Mesenchymal stem cell (in vitro differentiated cells and primary cell): ENCODE measurements at regions not wholly inside any gene's neighbourhood (a gene's known extent, or its start where the extent isn't known, plus 50 kb on each side); places are given as distances from the start of the nearest gene placed in this dataset.

Experiments
- DNase-seq: peaks from one replicate; pipeline ENCODE4 v3.0.0-alpha.2; 2013
- H2AFZ ChIP-seq: one replicate; pipeline ENCODE4 v1.6.1; 2013; ENCODE audit warnings: low read depth, mild to moderate bottlenecking, control low read depth, inconsistent platforms, low read length, moderate library complexity
- H2AK5ac ChIP-seq: 2 replicates; pipeline ENCODE4 v1.6.1; 2013; ENCODE audit warnings: low read length, moderate library complexity, mild to moderate bottlenecking, inconsistent platforms; ENCODE audit not compliant: severe bottlenecking
- H2BK120ac ChIP-seq: one replicate; pipeline ENCODE4 v1.6.1; 2013; ENCODE audit warnings: low read depth, mild to moderate bottlenecking, inconsistent platforms, low read length, moderate library complexity
- H2BK12ac ChIP-seq, 2 experiments: one replicate each; pipeline ENCODE4 v1.6.1; 2013; ENCODE audit warnings: inconsistent platforms in 2 of 2, low read length in 2 of 2, mild to moderate bottlenecking in 2 of 2, moderate library complexity in 2 of 2, control low read depth in 1 of 2
- H2BK15ac ChIP-seq: one replicate; pipeline ENCODE4 v1.6.1; 2013; ENCODE audit warnings: mild to moderate bottlenecking, low read depth, inconsistent platforms; ENCODE audit not compliant: poor library complexity, severe bottlenecking
- H2BK5ac ChIP-seq: 2 replicates; pipeline ENCODE4 v1.6.1; 2013; ENCODE audit warnings: low read depth, mild to moderate bottlenecking, low read length, control low read depth, inconsistent platforms; ENCODE audit not compliant: poor library complexity, severe bottlenecking
- H3K14ac ChIP-seq, 2 experiments: one replicate each; pipeline ENCODE4 v1.6.1; 2013; ENCODE audit warnings: inconsistent platforms in 2 of 2, low read length in 2 of 2, control low read depth in 1 of 2, mild to moderate bottlenecking in 1 of 2, moderate library complexity in 1 of 2
- H3K18ac ChIP-seq, 2 experiments: one replicate each; pipeline ENCODE4 v1.6.1; 2013; ENCODE audit warnings: inconsistent platforms in 2 of 2, low read length in 2 of 2, control low read depth in 1 of 2, low read depth in 1 of 2, mild to moderate bottlenecking in 1 of 2
- H3K23ac ChIP-seq, 2 experiments: one replicate each; pipeline ENCODE4 v1.6.1; 2013; ENCODE audit warnings: inconsistent platforms in 2 of 2, low read length in 2 of 2, mild to moderate bottlenecking in 2 of 2, moderate library complexity in 2 of 2, control low read depth in 1 of 2
- H3K27ac ChIP-seq: 2 replicates; pipeline ENCODE4 v1.5.1; 2013; ENCODE audit warnings: mild to moderate bottlenecking, moderate library complexity, low read length, control low read depth, inconsistent platforms; ENCODE audit not compliant: poor library complexity, severe bottlenecking
- H3K27me3 ChIP-seq, 2 experiments: 2 replicates each; pipeline versions ENCODE4 v1.6.1 to v1.7.0; 2013; ENCODE audit warnings: low read length in 2 of 2, mild to moderate bottlenecking in 2 of 2, moderate library complexity in 2 of 2, control low read depth in 1 of 2, inconsistent platforms in 1 of 2; ENCODE audit not compliant: control insufficient read depth in 1 of 2, insufficient read depth in 1 of 2
- H3K36me3 ChIP-seq, 2 experiments: 2 replicates each; pipeline versions ENCODE4 v1.6.1 to v1.7.0; 2013; ENCODE audit warnings: low read length in 2 of 2, control low read depth in 1 of 2, inconsistent platforms in 1 of 2, low read depth in 1 of 2, mild to moderate bottlenecking in 1 of 2; ENCODE audit not compliant: insufficient read depth in 2 of 2, control insufficient read depth in 1 of 2
- H3K4ac ChIP-seq, 2 experiments: one replicate each; pipeline ENCODE4 v1.6.1; 2013; ENCODE audit warnings: inconsistent platforms in 2 of 2, low read length in 2 of 2, mild to moderate bottlenecking in 2 of 2, moderate library complexity in 2 of 2, control low read depth in 1 of 2, low read depth in 1 of 2
- H3K4me1 ChIP-seq: 2 replicates; pipeline ENCODE4 v1.6.1; 2013; ENCODE audit warnings: low read depth, low read length, control low read depth; ENCODE audit not compliant: control insufficient read depth, insufficient read depth
- H3K4me2 ChIP-seq: 2 replicates; pipeline ENCODE4 v1.6.1; 2013; ENCODE audit warnings: low read length, mild to moderate bottlenecking, inconsistent platforms; ENCODE audit not compliant: poor library complexity, severe bottlenecking
- H3K4me3 ChIP-seq, 2 experiments: 2 replicates each; pipeline versions ENCODE4 v1.5.1 to v1.7.0; 2013; ENCODE audit warnings: low read length in 2 of 2, mild to moderate bottlenecking in 2 of 2, control low read depth in 1 of 2, low read depth in 1 of 2; ENCODE audit not compliant: insufficient read depth in 1 of 2
- H3K79me1 ChIP-seq: replicated peaks from 2 replicates; pipeline ENCODE4 v1.6.1; 2013; ENCODE audit warnings: mild to moderate bottlenecking, control low read depth, low read length, inconsistent platforms; ENCODE audit not compliant: poor library complexity, severe bottlenecking
- H3K9ac ChIP-seq: 2 replicates; pipeline ENCODE4 v1.7.0; 2013; ENCODE audit warnings: mild to moderate bottlenecking, low read length, moderate library complexity
- H3K9me3 ChIP-seq: 2 replicates; pipeline ENCODE4 v1.7.0; 2013; ENCODE audit warnings: mild to moderate bottlenecking, low read length; ENCODE audit not compliant: control insufficient read depth
- H4K8ac ChIP-seq: one replicate; pipeline ENCODE4 v1.6.1; 2013; ENCODE audit warnings: inconsistent platforms, mild to moderate bottlenecking, low read length, moderate library complexity
- H4K91ac ChIP-seq: one replicate; pipeline ENCODE4 v1.6.1; 2013; ENCODE audit warnings: mild to moderate bottlenecking, low read length, inconsistent platforms
- WGBS: methylation state at CpG from one replicate; pipeline ENCODE4 v1.1.7; 2013; ENCODE audit warnings: mixed read lengths; 5-methylcytosine and 5-hydroxymethylcytosine counted together

DNA sequence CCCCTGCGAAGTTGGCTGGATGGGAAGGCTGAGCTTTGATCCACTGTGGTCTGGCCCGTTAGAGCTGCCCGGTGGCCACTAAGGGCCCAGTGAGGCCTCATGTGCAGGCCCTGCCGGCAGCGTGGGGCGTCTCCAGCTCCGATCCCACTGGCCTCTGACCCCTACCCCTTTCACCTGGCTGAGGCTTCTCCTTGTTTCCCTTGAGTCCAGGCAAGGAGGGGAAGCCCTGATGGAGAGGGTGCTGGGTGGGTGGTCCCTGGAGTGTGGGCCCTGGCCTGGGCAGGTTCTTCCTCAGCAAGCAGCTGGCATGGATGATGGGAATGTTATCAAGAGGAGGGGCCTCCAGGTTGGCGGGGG is 356.8 kb downstream of the SEC14L1 start:
- Histone ChIP-seq H3K14ac (no peak overlapping the region), H2AK5ac (no peak overlapping the region), H2BK120ac (no peak overlapping the region), H3K9me3 (no peaks in the 10 kb centered on the region), H2BK12ac (no peak overlapping the region), H3K4me1 (peaks cover 7% of the 10 kb centered on the region), H3K4me2 (no peak overlapping the region), H3K18ac (no peak overlapping the region), H3K27me3 (no peaks in the 10 kb centered on the region), H4K8ac (no peak overlapping the region), H2AFZ (no peak overlapping the region), H3K79me1 (peaks cover 46% of the 10 kb centered on the region), H2BK15ac (no peak overlapping the region), H3K4me3 (no peak overlapping the region), H2BK5ac (no peak overlapping the region), H3K9ac (no peak overlapping the region), H3K36me3 (peaks cover 91 to 95% of the 10 kb centered on the region in 2 experiments), H4K91ac (no peak overlapping the region), H3K27ac (no peak overlapping the region), H3K4ac (no peak overlapping the region), H3K23ac (no peak overlapping the region)
- WGBS: 97% methylated on average over 5 of the region's 8 CpGs
- no peak for DNase-seq

GRCh38 chr17:77498091-77498741 is 357.4 kb downstream of the SEC14L1 start:
- H3K14ac ChIP-seq: no peak overlapping the region
- no peaks in the 10 kb centered on the region for H3K9me3 ChIP-seq
- H3K23ac ChIP-seq: no peak overlapping the region
- DNase-seq: no peak
- no peak overlapping the region for H3K4ac ChIP-seq
- H2BK120ac ChIP-seq: no peak overlapping the region
- H2BK5ac ChIP-seq: no peak overlapping the region
- no peak overlapping the region for H3K9ac ChIP-seq
- H2BK12ac ChIP-seq: no peak overlapping the region
- H2BK15ac ChIP-seq: no peak overlapping the region
- WGBS: 95% methylated on average over 17 of the region's 25 CpGs
- no peak overlapping the region for H2AK5ac ChIP-seq
- no peak overlapping the region for H2AFZ ChIP-seq
- no peak overlapping the region for H3K27ac ChIP-seq
- no peaks in the 10 kb centered on the region for H3K27me3 ChIP-seq
- peaks cover 40% of the 10 kb centered on the region for H3K79me1 ChIP-seq
- H4K8ac ChIP-seq: no peak overlapping the region
- H3K4me2 ChIP-seq: no peak overlapping the region
- no peak overlapping the region for H4K91ac ChIP-seq
- H3K18ac ChIP-seq: no peak overlapping the region
- peaks cover 7% of the 10 kb centered on the region for H3K4me1 ChIP-seq
- H3K4me3 ChIP-seq: no peak overlapping the region
- peaks cover 89 to 95% of the 10 kb centered on the region in 2 experiments for H3K36me3 ChIP-seq

GRCh38 chr17:77498791-77499698 is 358.3 kb downstream of the SEC14L1 start:
- Histone ChIP-seq H2BK15ac (no peak overlapping the region), H3K4me2 (no peak overlapping the region), H4K91ac (no peak overlapping the region), H3K36me3 (peaks cover 80 to 89% of the 10 kb centered on the region in 2 experiments), H3K23ac (no peak overlapping the region), H2BK5ac (no peak overlapping the region), H2BK12ac (peak overlapping the region in 1 of 2 experiments; percentile 29), H3K9me3 (no peaks in the 10 kb centered on the region), H3K27ac (no peak overlapping the region), H3K18ac (peak overlapping the region in 1 of 2 experiments; percentile 48), H3K14ac (peak overlapping the region in 1 of 2 experiments; percentile 83), H2AFZ (no peak overlapping the region), H3K4me3 (no peak overlapping the region), H2BK120ac (no peak overlapping the region), H2AK5ac (no peak overlapping the region), H3K9ac (no peak overlapping the region), H4K8ac (no peak overlapping the region), H3K79me1 (peaks cover 36% of the 10 kb centered on the region), H3K27me3 (no peaks in the 10 kb centered on the region), H3K4me1 (peaks cover 7% of the 10 kb centered on the region), H3K4ac (no peak overlapping the region)
- DNase-seq: no peak
- WGBS: 98% methylated on average over 18 of the region's 28 CpGs

DNA sequence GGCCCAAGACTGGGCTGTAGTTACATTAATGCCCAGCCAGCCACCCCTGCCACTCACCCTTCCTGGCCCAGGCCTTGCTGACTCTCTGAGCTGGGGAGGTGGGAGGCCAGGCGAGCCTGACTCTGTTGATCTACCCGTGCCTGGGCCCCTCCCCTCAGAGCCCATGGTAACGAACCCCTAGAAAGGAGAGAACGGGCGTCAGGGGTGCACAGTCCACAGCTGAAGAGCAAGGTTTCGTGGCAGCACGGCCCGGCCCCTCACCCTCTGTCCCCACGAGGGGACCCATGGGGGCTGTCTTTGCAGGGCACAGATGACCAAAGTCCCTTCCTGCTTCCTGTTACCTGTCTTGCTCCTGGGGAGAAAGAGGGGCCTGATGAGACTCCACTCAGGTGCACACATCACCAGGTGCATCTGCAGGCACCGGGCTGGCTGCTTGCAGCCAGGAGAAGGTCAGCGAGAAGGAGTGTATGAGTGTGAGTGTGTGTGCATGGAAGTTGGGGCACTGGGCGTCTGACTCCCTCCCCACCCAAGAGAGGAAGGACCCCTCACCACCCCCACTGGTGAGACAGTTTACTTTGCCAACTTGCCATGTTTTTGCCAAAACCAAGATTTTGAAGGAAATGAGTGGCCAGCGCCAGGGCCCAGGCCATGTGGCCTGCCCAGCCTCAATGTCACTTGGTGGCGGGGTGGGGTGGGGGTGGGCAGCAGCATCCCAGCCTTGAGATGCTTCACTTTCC is 359.1 kb downstream of the SEC14L1 start:
- no peak overlapping the region for H3K4ac ChIP-seq
- H3K23ac ChIP-seq: no peak overlapping the region
- H3K4me2 ChIP-seq: no peak overlapping the region
- H3K36me3 ChIP-seq: peaks cover 72 to 81% of the 10 kb centered on the region in 2 experiments
- H3K14ac ChIP-seq: peak overlapping the region in 1 of 2 experiments; percentile 83
- no peak overlapping the region for H2AK5ac ChIP-seq
- no peak for DNase-seq
- no peak overlapping the region for H2BK5ac ChIP-seq
- H3K9me3 ChIP-seq: no peaks in the 10 kb centered on the region
- no peak overlapping the region for H4K91ac ChIP-seq
- H2AFZ ChIP-seq: no peak overlapping the region
- peaks cover 3% of the 10 kb centered on the region for H3K4me1 ChIP-seq
- H2BK120ac ChIP-seq: no peak overlapping the region
- no peak overlapping the region for H3K4me3 ChIP-seq
- H3K27me3 ChIP-seq: no peaks in the 10 kb centered on the region
- no peak overlapping the region for H4K8ac ChIP-seq
- H3K79me1 ChIP-seq: peaks cover 32% of the 10 kb centered on the region
- H3K18ac ChIP-seq: peak overlapping the region in 1 of 2 experiments; percentile 48
- H3K27ac ChIP-seq: no peak overlapping the region
- H2BK12ac ChIP-seq: no peak overlapping the region
- H3K9ac ChIP-seq: no peak overlapping the region
- WGBS: 95% methylated on average over 12 of the region's 14 CpGs
- no peak overlapping the region for H2BK15ac ChIP-seq
